ENCODE measurements at regions not wholly inside any gene's neighbourhood (a gene's known extent, or its start where the extent isn't known, plus 50 kb on each side); places are given as distances from the start of the nearest gene placed in this dataset.

DNA sequence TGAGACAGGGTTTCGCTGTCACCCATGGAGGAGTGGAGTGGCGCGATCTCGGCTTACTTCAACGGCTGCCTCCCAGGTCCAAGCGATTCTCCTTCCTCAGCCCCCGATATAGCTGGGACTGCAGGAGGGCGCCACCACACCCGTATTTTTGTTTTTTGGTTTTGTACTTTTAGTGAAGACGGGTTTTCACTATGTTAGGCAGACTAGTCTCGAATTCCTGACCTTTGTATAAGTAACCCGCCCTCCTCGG, 115.4 kb upstream of the BTN3A2 start:
- TF ChIP-seq, protein P1, sequence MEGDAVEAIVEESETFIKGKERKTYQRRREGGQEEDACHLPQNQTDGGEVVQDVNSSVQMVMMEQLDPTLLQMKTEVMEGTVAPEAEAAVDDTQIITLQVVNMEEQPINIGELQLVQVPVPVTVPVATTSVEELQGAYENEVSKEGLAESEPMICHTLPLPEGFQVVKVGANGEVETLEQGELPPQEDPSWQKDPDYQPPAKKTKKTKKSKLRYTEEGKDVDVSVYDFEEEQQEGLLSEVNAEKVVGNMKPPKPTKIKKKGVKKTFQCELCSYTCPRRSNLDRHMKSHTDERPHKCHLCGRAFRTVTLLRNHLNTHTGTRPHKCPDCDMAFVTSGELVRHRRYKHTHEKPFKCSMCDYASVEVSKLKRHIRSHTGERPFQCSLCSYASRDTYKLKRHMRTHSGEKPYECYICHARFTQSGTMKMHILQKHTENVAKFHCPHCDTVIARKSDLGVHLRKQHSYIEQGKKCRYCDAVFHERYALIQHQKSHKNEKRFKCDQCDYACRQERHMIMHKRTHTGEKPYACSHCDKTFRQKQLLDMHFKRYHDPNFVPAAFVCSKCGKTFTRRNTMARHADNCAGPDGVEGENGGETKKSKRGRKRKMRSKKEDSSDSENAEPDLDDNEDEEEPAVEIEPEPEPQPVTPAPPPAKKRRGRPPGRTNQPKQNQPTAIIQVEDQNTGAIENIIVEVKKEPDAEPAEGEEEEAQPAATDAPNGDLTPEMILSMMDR (conservative IDR thresholded peaks at IDR 0.05; ENCODE audit: low read length) = 0 out of 2 replicates have a peak, but pooled peaks have one; percentile 24
- TF ChIP-seq EZH2phosphoT487 (IDR thresholded peaks at IDR 0.05; ENCODE audit: borderline replicate concordance, low read depth, low read length) = no peak
